Epithelial cell of esophagus (primary cell): ENCODE measurements at regions not wholly inside any gene's neighbourhood (a gene's known extent, or its start where the extent isn't known, plus 50 kb on each side); places are given as distances from the start of the nearest gene placed in this dataset.

Source experiments
- DNase-seq: peaks from one replicate; pipeline ENCODE4 v3.0.0; 2010; ENCODE audit warnings: low read depth
- H3K4me3 ChIP-seq: 2 replicates; pipeline ENCODE4 v1.5.1; 2011; ENCODE audit warnings: mild to moderate bottlenecking, low read length, control low read depth
- TF ChIP-seq, protein P1 (sequence below): IDR thresholded peaks from 2 replicates; pipeline ENCODE4 v1.5.1; 2011; ENCODE audit warnings: low read depth, mild to moderate bottlenecking, low read length, control low read depth, inconsistent platforms; ENCODE audit not compliant: insufficient read depth; ENCODE audit errors: missing control alignments

DNA sequence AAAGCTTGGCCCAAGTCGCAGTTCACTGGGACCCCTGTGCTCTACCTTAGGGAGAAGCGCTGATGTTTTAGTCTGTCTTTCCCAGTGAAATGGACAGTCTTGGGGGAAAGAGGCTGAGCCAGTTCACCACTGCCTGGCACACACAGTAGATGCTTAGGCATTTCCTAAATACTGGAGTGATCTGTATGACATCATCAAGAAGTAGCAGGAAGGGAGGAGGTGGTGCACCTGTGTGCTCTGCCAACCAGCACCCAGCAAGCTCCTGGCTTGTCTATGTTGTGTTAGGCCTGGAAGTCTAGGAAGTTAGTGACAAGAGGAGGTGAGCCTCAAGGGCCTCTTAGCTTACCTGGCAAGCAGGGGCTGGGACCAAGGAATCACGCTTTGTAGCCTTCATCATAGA, 158.2 kb upstream of the NFIA start:
- no peak overlapping the region for H3K4me3 ChIP-seq
- TF ChIP-seq, protein P1, sequence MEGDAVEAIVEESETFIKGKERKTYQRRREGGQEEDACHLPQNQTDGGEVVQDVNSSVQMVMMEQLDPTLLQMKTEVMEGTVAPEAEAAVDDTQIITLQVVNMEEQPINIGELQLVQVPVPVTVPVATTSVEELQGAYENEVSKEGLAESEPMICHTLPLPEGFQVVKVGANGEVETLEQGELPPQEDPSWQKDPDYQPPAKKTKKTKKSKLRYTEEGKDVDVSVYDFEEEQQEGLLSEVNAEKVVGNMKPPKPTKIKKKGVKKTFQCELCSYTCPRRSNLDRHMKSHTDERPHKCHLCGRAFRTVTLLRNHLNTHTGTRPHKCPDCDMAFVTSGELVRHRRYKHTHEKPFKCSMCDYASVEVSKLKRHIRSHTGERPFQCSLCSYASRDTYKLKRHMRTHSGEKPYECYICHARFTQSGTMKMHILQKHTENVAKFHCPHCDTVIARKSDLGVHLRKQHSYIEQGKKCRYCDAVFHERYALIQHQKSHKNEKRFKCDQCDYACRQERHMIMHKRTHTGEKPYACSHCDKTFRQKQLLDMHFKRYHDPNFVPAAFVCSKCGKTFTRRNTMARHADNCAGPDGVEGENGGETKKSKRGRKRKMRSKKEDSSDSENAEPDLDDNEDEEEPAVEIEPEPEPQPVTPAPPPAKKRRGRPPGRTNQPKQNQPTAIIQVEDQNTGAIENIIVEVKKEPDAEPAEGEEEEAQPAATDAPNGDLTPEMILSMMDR = no peak
- peak; percentile 4 for DNase-seq

DNA sequence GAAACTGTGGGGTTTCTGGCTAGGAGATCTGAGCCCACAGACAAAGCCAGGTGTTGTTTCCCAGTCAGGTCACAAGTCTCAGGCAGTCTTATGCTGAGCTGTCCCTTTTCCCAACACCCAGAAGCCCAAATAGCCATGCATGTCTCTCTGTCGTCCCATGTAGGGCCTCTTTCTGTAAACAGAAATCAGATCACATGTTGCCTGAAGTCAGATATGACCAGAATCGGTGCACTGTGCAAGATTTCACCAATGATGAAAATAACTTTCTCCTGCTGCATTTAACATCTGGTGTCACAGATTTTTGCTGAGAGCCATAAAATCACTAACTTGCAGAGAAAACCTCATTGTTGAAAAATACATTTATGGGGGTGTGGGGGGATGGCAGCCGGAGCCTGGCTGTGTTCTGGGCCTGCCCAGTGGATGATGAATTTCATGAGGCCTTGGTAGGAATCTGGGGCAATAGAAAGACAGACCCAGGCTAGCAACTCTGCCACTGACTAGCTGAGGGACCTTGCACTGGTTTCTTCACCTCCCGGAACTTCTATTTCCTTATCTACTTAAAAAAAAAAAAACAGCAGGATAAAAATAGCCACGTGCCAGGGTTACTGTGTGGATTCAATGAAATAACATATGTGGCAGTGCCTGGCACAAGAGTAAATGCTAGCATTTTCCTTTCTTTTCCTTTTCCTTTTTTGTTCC, 158.8 kb upstream of the NFIA start:
- TF ChIP-seq, protein P1 = no peak
- no peak overlapping the region for H3K4me3 ChIP-seq
- no peak for DNase-seq

DNA sequence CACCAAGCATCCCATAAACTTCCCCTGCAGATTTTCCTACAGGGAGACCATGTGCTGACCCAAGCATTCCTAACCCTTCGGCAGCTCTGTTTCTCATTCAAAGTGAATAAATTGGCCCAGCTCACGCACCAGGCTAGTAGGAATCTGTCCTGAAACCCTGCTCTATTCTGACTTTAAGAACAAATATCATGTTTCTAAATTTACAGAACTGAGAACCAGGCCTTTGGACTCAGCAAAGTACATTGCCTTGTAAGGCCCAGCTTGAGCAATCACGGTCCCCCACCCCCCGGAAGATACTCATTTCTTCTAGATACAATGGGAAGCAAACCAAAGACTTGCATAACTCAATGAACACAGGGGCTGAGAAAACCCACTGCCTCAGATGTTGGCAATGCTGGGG, 160.1 kb upstream of the NFIA start:
- no peak overlapping the region for H3K4me3 ChIP-seq
- TF ChIP-seq, protein P1 = no peak
- no peak for DNase-seq

DNA sequence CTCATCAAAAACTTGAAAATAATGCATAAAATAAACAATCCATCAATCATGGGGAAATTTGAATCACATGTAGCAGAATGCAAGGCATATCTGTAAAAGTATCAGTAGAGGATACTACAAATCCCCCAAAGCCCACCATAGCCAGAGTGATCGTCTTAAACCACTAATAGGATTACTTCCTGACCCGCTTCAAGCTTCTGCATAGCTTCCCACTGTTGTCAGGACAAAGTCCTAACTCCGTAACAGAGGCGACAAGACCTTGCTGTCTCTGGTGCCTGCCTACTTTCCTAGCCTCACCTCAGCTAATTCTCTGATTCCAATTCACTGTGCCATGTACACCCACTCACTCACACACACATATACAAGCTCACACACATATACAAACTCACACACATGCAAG, 161.2 kb upstream of the NFIA start:
- H3K4me3 ChIP-seq = no peak overlapping the region
- no peak for DNase-seq
- TF ChIP-seq, protein P1 = no peak

DNA sequence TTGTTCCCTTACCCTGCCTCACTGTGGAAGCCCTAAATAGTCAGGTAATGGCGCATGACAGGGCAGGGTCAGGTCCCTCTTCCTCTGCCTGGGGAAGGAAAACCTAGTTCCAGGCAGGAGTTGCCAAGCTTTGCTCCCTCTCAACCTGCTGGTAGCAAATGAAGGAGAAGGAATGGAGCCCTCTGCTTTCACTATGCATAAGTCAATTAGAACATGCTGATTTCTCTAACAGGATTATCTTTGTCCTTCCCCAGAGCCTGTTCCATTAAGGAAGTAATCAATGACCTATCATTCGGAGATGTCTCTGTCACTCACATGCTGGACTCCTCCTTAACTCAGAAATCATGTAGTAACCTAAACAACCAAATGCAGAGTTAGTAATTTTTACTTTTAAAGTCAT, 161.8 kb upstream of the NFIA start:
- TF ChIP-seq, protein P1 = no peak
- DNase-seq = no peak
- no peak overlapping the region for H3K4me3 ChIP-seq

DNA sequence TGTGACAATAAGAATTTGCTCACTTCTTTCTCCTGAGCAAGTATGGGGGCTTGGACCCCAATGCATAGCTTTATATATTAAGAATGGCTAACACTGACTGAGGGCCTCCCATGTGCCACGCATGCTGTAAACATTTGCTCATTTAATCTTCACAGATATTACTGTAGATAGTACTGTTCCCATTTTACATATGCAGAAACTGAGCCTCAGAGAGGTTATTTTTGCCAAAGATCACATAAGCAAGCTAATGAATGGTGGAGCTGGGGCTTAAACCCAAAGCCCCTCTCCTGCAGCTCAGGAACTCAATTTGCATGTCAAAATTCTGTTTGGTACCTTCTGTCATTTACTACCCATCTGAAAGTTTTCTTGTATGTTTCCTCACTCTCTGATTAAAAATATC, 163.5 kb upstream of the NFIA start:
- TF ChIP-seq, protein P1 = no peak

DNA sequence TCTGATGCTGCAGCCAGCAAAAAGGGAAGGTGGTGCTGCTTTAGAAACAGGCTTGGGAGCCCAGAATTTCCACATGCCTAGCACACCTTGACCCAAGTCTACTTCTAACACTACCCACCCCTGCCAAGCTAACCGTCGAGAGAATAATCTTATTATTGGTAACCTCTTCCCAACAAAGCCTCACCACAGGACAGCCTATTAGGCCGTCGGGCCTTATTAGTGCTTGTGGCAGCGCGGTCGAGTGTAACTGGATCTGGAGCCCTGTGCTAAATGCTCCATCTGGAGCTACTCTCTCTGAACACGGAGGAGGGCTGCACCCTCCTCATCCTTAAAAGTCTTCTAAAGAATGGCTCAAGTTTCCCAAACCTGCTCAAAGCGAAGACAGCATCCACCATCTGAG, 165.5 kb upstream of the NFIA start:
- no peak overlapping the region for H3K4me3 ChIP-seq
- no peak for DNase-seq
- TF ChIP-seq, protein P1 = no peak

More for the DNA sequence above, 163.5 kb upstream of the NFIA start:
- no peak overlapping the region for H3K4me3 ChIP-seq
- DNase-seq = no peak
